GM04503 (cell line): ENCODE measurements at regions not wholly inside any gene's neighbourhood (a gene's known extent, or its start where the extent isn't known, plus 50 kb on each side); places are given as distances from the start of the nearest gene placed in this dataset.

ENCODE experiments used
- DNase-seq: peaks from one replicate; pipeline ENCODE4 v3.0.0-alpha.2; 2012; ENCODE audit warnings: low read depth

- no peak for DNase-seq
These were observed 183.3 kb upstream of the DOK6 start for GRCh38 chr18:69217196-69218000.

- no peak for DNase-seq
These were observed 180.2 kb upstream of the DOK6 start for GRCh38 chr18:69220529-69220928.

DNA sequence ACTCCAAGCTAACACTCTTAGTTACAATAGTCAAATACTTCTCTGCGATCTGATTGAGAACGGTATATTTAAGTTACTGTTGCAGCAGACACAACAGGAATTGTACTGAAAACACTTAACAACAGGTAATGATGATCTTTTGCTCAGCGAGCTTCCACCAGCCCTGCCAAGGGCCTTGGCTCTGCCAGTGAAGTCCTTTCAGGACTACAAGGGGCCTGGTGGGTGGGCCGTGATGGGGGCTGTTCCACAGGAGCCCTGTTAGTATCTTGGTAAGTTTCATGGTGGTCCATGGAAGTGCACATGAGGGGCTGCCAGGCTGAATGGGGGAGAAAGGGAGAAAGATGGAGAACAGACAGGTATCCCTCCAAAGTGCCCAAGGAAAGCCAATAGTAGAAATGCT is 178.6 kb upstream of the DOK6 start:
- no peak for DNase-seq

- DNase-seq, result no peak
These were observed 173.7 kb upstream of the DOK6 start for GRCh38 chr18:69226971-69227370.

- no peak for DNase-seq
These were observed 170.5 kb upstream of the DOK6 start for GRCh38 chr18:69230204-69230603.

- DNase-seq, result peak; percentile 23
These were observed 167.1 kb upstream of the DOK6 start for GRCh38 chr18:69233465-69234054.

DNA sequence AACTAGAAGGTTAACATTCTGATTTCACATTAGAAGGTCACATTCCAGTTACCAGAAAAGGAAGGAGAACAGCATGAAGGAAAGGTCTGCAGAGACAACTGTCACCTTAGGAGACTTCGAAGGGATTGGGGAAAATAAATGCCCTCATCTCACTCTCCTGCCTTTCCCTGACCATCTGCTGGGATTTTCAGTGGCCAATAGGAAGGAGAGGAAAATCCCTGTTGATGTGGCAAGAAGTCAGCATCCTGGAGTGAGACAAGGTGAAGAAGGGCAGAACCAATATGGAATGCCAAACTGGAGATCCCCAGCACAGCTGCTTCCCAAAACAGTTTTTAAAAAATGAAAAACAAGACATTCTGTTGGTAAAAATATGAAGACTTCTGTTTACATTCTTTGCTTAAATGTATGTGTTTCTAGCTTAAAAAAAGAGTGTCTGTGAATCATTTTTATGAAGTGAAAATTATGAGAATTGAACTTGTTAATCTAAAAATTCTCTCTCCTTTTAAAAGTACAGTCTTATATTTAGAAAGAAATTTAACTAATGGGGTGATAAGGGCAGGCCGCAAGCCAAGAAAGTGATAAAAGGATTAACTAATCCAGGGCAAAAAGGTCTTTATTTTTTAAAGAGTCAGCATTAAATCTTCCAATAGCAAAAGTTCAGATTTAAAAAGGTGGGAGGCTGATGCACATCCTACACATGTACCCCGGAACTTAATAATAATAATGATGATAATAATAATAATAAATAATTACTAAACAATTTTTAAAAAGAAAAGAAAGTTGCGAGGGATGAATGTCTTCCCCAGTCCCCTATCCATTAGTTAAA is 160.6 kb upstream of the DOK6 start:
- DNase-seq, result no peak

DNA sequence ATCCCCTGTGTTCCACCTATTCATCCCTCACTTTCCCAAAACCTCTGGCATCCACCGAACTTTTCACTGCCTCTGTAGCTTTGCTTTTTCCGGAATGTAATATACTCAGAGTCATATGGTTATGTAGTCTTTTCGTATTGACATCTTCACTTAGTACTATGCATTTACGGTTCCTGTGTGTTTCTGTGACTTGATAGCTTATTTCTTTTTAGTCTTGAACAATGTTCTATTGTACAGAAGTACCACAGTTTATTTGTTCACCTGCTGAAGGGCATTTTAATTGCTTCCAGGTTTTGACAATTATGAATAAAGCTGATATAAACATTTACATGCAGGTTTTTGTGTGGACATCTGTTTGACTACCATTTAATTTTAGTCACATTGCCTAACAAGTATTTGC is 154.7 kb upstream of the DOK6 start:
- no peak for DNase-seq

DNA sequence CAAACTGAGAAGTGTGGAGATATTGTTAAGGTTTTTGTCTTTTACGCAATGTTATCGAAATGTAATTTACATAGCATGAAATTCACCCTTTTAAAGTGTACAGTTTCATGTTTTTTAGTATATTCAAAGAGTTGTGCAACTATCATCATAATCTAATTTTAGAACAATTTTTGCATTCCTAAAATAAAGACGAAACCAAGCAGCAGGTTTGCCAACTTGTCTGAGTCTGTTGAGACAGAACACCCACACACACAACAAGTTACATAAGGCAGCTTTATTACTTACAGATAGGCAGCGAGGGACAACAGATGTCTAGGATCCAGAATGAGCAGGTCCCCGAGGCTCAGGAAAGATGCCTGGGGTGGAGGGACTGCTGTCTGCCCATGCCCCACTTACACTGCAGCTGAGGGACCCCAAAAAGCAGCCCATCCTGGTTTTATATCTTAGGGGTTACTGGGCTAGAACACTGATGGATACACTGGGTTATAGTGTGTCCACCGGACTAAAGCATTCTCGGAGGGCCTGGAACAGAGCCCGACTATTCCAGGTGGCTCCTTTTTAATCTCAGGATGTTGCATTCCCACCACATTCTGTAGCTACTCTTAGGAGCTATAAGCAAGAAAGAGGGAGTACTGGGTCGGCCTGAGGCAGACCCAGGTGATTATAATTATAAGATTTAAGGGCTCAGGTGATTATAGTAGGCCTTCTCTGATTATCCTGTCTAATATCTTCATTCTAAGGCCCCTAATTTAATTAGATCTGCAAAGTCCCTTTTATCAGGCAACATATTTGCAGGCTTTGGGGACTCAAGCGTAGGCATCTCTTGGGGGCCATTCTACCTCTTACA is 150.2 kb upstream of the DOK6 start:
- DNase-seq, result peak; percentile 49

DNA sequence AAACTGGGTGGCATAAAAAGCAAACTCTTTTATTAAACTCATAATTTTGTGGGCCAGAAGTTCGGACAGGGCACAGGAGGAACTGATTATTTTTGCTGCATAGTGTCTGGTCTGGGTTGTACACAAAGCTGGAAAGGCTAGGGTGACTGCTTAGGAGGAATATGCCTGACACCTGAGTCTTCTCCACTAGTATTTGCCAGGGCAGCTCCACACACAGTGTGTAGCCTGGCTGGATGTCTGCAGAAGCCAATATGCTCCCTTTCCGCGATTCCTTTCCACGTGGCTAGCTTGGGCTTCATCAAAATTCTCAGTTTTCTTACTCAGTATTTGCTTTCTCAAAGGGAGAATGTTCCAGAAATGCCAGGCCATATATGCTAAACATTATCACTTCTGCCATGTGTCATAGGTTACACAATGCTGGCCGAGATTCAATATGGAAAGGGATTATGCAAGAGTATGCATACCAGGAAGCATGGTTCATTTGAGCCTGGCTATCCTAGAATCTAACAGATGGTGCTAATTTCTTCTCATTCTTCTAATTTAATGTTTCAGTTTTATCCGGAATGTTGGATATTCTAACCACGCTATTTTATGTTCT is 142.7 kb upstream of the DOK6 start:
- DNase-seq, result peak; percentile 84

GRCh38 chr18:69259282-69259681 is 141.4 kb upstream of the DOK6 start:
- DNase-seq, result no peak

DNA sequence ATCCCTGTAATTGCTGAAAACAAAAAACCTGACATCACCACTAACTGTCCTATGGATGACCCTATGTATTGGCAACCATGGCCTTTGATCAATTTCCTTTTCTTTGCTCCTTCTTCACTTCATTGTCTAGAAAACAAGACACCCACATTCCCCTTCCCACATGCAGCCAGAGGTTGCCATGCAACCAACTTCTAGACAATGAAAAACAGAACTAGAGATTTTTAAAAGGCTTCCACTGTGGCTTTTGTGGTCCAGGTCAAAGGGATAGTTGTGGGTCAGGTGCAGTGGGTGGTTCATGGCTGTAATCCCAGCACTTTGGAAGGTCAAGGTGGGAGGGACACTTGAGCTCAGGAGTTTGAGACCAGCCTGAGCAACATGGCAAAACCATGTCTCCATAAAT is 139.3 kb upstream of the DOK6 start:
- no peak for DNase-seq

- DNase-seq, result no peak
These were observed 135.0 kb upstream of the DOK6 start for GRCh38 chr18:69265656-69266055.

GRCh38 chr18:69267895-69268294 is 132.8 kb upstream of the DOK6 start:
- DNase-seq, result no peak

DNA sequence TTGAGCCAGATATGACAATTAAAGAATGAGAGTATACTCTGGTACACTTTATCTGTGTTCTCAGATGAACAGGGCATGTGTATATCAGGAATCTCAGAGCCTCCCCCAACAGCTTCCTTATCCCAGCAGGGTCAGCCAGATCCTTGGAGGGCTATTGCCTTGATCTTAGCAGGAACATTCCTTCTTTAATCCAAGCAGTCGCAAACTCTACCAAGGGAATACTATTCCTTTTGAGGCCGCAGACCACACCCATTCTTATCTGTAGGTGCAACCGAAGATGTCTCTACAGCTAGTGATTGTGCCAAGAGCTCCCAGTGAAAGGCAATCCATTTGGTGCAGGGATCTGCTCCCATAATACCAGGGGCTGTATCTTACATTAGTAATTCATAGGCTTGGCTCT is 118.3 kb upstream of the DOK6 start:
- DNase-seq, result no peak

DNA sequence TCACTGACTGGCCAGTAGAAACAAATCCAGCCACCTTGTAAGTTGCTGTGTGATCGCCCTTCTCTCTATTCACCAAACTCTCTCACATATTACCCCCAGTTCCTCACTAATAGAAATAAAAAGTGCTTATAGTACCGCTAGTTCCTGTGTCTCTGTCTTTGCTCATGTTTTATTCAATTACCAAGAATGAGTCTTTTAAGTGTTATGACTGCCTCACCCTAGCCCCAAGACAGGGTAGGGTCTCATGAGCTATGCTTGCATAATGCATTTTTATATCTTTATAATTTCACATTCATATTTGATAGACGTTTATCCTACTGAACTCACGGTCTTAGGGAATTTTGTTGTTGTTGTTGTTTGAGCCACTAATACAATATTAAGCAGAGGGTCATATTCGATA is 109.6 kb upstream of the DOK6 start:
- no peak for DNase-seq

GRCh38 chr18:69291755-69292154 is 108.9 kb upstream of the DOK6 start:
- DNase-seq, result no peak

- no peak for DNase-seq
These were observed 100.5 kb upstream of the DOK6 start for GRCh38 chr18:69300185-69300584.

GRCh38 chr18:69308619-69309018 is 92.1 kb upstream of the DOK6 start:
- no peak for DNase-seq

GRCh38 chr18:69326094-69326493 is 74.6 kb upstream of the DOK6 start:
- no peak for DNase-seq

DNA sequence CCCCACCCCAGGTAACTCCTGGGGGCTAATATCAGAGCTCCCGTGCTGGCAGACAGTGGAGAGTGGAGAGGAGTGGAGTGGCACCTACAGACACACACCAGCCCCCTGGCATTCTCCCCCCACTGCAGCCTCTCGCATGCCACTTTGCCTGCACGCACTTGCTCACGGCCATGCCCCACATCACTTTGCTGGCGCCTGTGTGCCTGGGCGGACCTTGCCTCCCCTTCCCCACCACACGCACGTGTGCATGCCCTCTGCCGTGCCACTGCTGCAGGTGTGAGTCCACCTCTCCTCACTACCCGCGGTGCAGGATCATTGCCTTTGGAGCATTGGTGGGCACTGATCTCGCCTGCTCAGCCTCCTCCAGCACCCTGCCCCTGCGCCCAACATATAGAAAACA is 72.6 kb upstream of the DOK6 start:
- no peak for DNase-seq
